K562 (cell line): ENCODE measurements at regions not wholly inside any gene's neighbourhood (a gene's known extent, or its start where the extent isn't known, plus 50 kb on each side); places are given as distances from the start of the nearest gene placed in this dataset.

Experiments used
- ATF4 ChIP-seq: fragments of 450-650 bp; formaldehyde crosslinking; IDR thresholded peaks from 2 replicates; pipeline ENCODE4 v1.4.0; 2022; ENCODE audit warnings: mild to moderate bottlenecking, moderate library complexity
- CEBPG ChIP-seq, 3 experiments: fragments of 200-800 bp in 1 of 3; sonication (Bioruptor generic) in 1 of 3; sonication (generic) in 1 of 3; formaldehyde crosslinking in 1 of 3; IDR thresholded peaks in 2 of 3; conservative IDR thresholded peaks in 1 of 3; 2 replicates each; pipeline versions ENCODE4 v1.6.1 to v1.8.0; 2016 to 2022; ENCODE audit warnings: missing compliant biosample characterization in 2 of 3, missing genetic modification characterization in 2 of 3, mild to moderate bottlenecking in 1 of 3, missing genetic modification reagents in 1 of 3
- FOS ChIP-seq: IDR thresholded peaks from 3 replicates; pipeline ENCODE4 v1.6.1; 2011; ENCODE audit not compliant: insufficient read length; ENCODE audit errors: extremely low read depth
- FOXJ2 ChIP-seq: fragments of 200-800 bp; sonication (Bioruptor generic); IDR thresholded peaks from 2 replicates; pipeline ENCODE4 v1.6.1; 2016; ENCODE audit warnings: missing genetic modification characterization, missing compliant biosample characterization
- FOXP1 ChIP-seq: sonication (generic); formaldehyde crosslinking; IDR thresholded peaks from 2 replicates; pipeline ENCODE4 v1.8.0; 2022; ENCODE audit warnings: mild to moderate bottlenecking, missing genetic modification reagents
- GTF3C2 ChIP-seq: IDR thresholded peaks from 3 replicates; pipeline ENCODE4 v1.6.1; 2011; ENCODE audit warnings: borderline replicate concordance, mild to moderate bottlenecking, moderate library complexity; ENCODE audit not compliant: insufficient read length; ENCODE audit errors: extremely low read depth
- HMBOX1 ChIP-seq: sonication (generic); IDR thresholded peaks from 2 replicates; pipeline ENCODE4 v1.6.1; 2016
- MAX ChIP-seq: sonication (generic); formaldehyde crosslinking; IDR thresholded peaks from 2 replicates; pipeline ENCODE4 v1.9.0; 2022; ENCODE audit warnings: mild to moderate bottlenecking, missing genetic modification reagents
- MED1 ChIP-seq: sonication (generic); formaldehyde crosslinking; IDR thresholded peaks from 2 replicates; pipeline ENCODE4 v1.8.1; 2023; ENCODE audit warnings: missing genetic modification reagents, borderline replicate concordance
- MEIS2 ChIP-seq: fragments of 450-650 bp; IDR thresholded peaks from 2 replicates; pipeline ENCODE4 v1.6.1; 2014; ENCODE audit warnings: mild to moderate bottlenecking; ENCODE audit not compliant: partially characterized antibody
- MTA2 ChIP-seq: fragments of 450-650 bp; IDR thresholded peaks from 2 replicates; pipeline ENCODE4 v1.6.1; 2016; ENCODE audit warnings: low read depth
- PHF8 ChIP-seq: fragments of 200-600 bp; sonication (generic); IDR thresholded peaks from 2 replicates; pipeline ENCODE4 v1.6.1; 2012; ENCODE audit warnings: mixed run types, mild to moderate bottlenecking, inconsistent platforms, low read length, moderate library complexity, borderline replicate concordance
- PKNOX1 ChIP-seq: fragments of 450-650 bp; IDR thresholded peaks from 2 replicates; pipeline ENCODE4 v1.6.1; 2016
- POLR2G ChIP-seq: fragments of 200-400 bp; formaldehyde crosslinking; IDR thresholded peaks from 2 replicates; pipeline ENCODE4 v1.6.1; 2017; ENCODE audit warnings: low read depth, mild to moderate bottlenecking, antibody characterized with exemption, low read length, moderate library complexity
- SAFB ChIP-seq: fragments of 200-400 bp; formaldehyde crosslinking; IDR thresholded peaks from 2 replicates; pipeline ENCODE4 v1.6.1; 2017; ENCODE audit warnings: low read depth, low read length, borderline replicate concordance
- TAF1 ChIP-seq: IDR thresholded peaks from 2 replicates; pipeline ENCODE4 v1.6.1; 2011; ENCODE audit warnings: mild to moderate bottlenecking, low read length, moderate library complexity; ENCODE audit not compliant: insufficient read depth, control insufficient read depth, severe bottlenecking; ENCODE audit errors: extremely low read depth
- TAL1 ChIP-seq: fragments of 450-650 bp; IDR thresholded peaks from 2 replicates; pipeline ENCODE4 v1.6.1; 2016; ENCODE audit warnings: mild to moderate bottlenecking
- TCF7L2 ChIP-seq: fragments of 150-350 bp; IDR thresholded peaks from 2 replicates; pipeline ENCODE4 v1.6.1; 2016; ENCODE audit warnings: low read depth, mild to moderate bottlenecking, low read length, moderate library complexity
- THRA ChIP-seq: fragments of 450-650 bp; IDR thresholded peaks from 2 replicates; pipeline ENCODE4 v1.6.1; 2017; ENCODE audit warnings: mild to moderate bottlenecking, moderate library complexity
- ZNF197 ChIP-seq: fragments of 200-800 bp; sonication (Bioruptor generic); IDR thresholded peaks from 2 replicates; pipeline ENCODE4 v1.6.1; 2016; ENCODE audit warnings: low read depth, missing genetic modification characterization, missing compliant biosample characterization
- ZNF324 ChIP-seq: fragments of 250-450 bp; sonication (Bioruptor Pico); IDR thresholded peaks from 2 replicates; pipeline ENCODE4 v1.4.0; 2020; ENCODE audit warnings: mild to moderate bottlenecking

- TF ChIP-seq GTF3C2 (no peak), MTA2 (no peak), MAX (CRISPR knock-in tag) (no peak), ATF4 (CRISPR knock-in tag) (no peak), THRA (no peak), SAFB (no peak), MED1 (CRISPR knock-in tag) (no peak), ZNF197 (CRISPR knock-in tag) (no peak), FOS (no peak), TAL1 (0 out of 2 replicates have a peak, but pooled peaks have one; percentile 36), FOXP1 (no peak), FOXJ2 (no peak), POLR2G (no peak), TCF7L2 (no peak), PKNOX1 (0 out of 2 replicates have a peak, but pooled peaks have one; percentile 10), MEIS2 (peak; percentile 56), PHF8 (no peak), CEBPG (CRISPR knock-in tag; IDR thresholded peaks at IDR 0.05) (0 out of 2 replicates have a peak, but pooled peaks have one; percentile 26), CEBPG (tag; conservative IDR thresholded peaks at IDR 0.05 in 1 of 2, IDR thresholded peaks at IDR 0.05 in 1 of 2) (peak; percentile 66 to 86), ZNF324 (CRISPR knock-in tag) (no peak), HMBOX1 (no peak), TAF1 (no peak)
These were observed 431.2 kb upstream of the ADAMTS9 start (continued) for GRCh38 chr3:65118912-65119499.
